ENCODE measurements at regions not wholly inside any gene's neighbourhood (a gene's known extent, or its start where the extent isn't known, plus 50 kb on each side); places are given as distances from the start of the nearest gene placed in this dataset.

- DNase-seq = no peak
- in situ Hi-C loops (cut with HindIII; ENCODE audit: low pct_ligation_motif_present, low sequenced_read_pairs) = no loop called here
These were observed 57.0 kb downstream of the RASL11A start for GRCh38 chr13:27327633-27328032.

GRCh38 chr13:27329210-27329609 is 58.6 kb downstream of the RASL11A start:
- Histone ChIP-seq H3K4me3 (ENCODE audit: low read depth, low read length) (no peak overlapping the region), H3K27me3 (replicated peaks) (peaks cover 2% of the 10 kb centered on the region), H3K36me3 (replicated peaks) (no peaks in the 10 kb centered on the region), H3K27ac (no peak overlapping the region)
- no peak for DNase-seq
- in situ Hi-C loops (cut with HindIII; ENCODE audit: low pct_ligation_motif_present, low sequenced_read_pairs) = no loop called here
- no peak for TF ChIP-seq CTCF (IDR thresholded peaks at IDR 0.05; ENCODE audit: low read depth, low read length, missing control alignments)

More at GRCh38 chr13:27327633-27328032, 57.0 kb downstream of the RASL11A start:
- H3K27me3 ChIP-seq (replicated peaks) = peaks cover 2% of the 10 kb centered on the region
- no peak overlapping the region for H3K4me3 ChIP-seq (ENCODE audit: low read depth, low read length)
- no peak overlapping the region for H3K27ac ChIP-seq
- TF ChIP-seq CTCF (IDR thresholded peaks at IDR 0.05; ENCODE audit: low read depth, low read length, missing control alignments) = no peak
- H3K36me3 ChIP-seq (replicated peaks) = no peaks in the 10 kb centered on the region

GRCh38 chr13:27334774-27335435 is 64.3 kb downstream of the RASL11A start:
- DNase-seq = peak; percentile 22
- H3K27ac ChIP-seq = no peak overlapping the region

GRCh38 chr13:27336014-27336673 is 65.5 kb downstream of the RASL11A start:
- TF ChIP-seq CTCF (IDR thresholded peaks at IDR 0.05; ENCODE audit: low read depth, low read length, missing control alignments) = no peak

More at GRCh38 chr13:27334774-27335435, 64.3 kb downstream of the RASL11A start:
- H3K36me3 ChIP-seq (replicated peaks) = no peaks in the 10 kb centered on the region
- in situ Hi-C loops (cut with HindIII; ENCODE audit: low pct_ligation_motif_present, low sequenced_read_pairs) = no loop called here
- H3K27me3 ChIP-seq (replicated peaks) = no peaks in the 10 kb centered on the region
- no peak overlapping the region for H3K4me3 ChIP-seq (ENCODE audit: low read depth, low read length)
- TF ChIP-seq CTCF (IDR thresholded peaks at IDR 0.05; ENCODE audit: low read depth, low read length, missing control alignments) = no peak

GRCh38 chr13:27338207-27338606 is 67.6 kb downstream of the RASL11A start:
- H3K27me3 ChIP-seq (replicated peaks) = no peaks in the 10 kb centered on the region
- TF ChIP-seq CTCF (IDR thresholded peaks at IDR 0.05; ENCODE audit: low read depth, low read length, missing control alignments) = no peak
- in situ Hi-C loops (cut with HindIII; ENCODE audit: low pct_ligation_motif_present, low sequenced_read_pairs) = no loop called here
- H3K27ac ChIP-seq = no peak overlapping the region
- no peak for DNase-seq
- no peak overlapping the region for H3K4me3 ChIP-seq (ENCODE audit: low read depth, low read length)
- no peaks in the 10 kb centered on the region for H3K36me3 ChIP-seq (replicated peaks)

More at GRCh38 chr13:27336014-27336673, 65.5 kb downstream of the RASL11A start:
- no peaks in the 10 kb centered on the region for H3K27me3 ChIP-seq (replicated peaks)
- H3K36me3 ChIP-seq (replicated peaks) = no peaks in the 10 kb centered on the region
- in situ Hi-C loops (cut with HindIII; ENCODE audit: low pct_ligation_motif_present, low sequenced_read_pairs) = no loop called here
- DNase-seq = peak; percentile 50
- no peak overlapping the region for H3K27ac ChIP-seq
- H3K4me3 ChIP-seq (ENCODE audit: low read depth, low read length) = no peak overlapping the region

Data from brain microvascular endothelial cell (primary cell).